GDM1 (cell line): ENCODE measurements at regions not wholly inside any gene's neighbourhood (a gene's known extent, or its start where the extent isn't known, plus 50 kb on each side); places are given as distances from the start of the nearest gene placed in this dataset.

Experiments used
- DNase-seq: peaks from one replicate; lab custom pipeline; 2025; lab: John Stamatoyannopoulos, UW

DNA sequence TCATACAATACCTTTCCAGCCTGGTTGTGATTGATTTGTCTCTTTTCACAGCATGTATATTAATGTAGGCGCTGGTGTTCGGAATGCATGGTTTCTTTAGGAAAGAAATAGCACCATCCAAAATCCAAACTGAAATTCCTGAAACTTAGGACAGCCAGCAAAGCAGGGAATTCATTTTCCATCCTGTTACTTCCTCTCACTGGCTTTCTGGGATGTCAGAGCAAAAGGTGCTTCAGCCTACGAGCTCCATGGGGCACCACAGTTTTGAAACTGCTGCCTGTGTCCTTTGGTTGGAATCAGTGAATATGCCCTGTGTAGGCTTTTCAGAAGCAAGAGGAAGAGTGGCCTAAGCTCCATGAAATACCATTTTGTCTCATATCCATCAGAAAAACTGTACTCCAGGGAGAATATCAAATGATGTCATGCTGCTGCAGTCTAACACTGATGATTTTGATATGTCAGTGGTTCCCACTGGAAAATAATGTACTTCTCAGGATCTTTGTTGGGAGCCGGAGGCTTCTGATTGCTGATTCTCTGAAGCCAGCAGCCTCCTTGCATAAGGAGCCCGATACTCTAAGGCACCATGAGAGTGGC lies 117.8 kb upstream of the SERP2 start:
- no peak for DNase-seq

DNA sequence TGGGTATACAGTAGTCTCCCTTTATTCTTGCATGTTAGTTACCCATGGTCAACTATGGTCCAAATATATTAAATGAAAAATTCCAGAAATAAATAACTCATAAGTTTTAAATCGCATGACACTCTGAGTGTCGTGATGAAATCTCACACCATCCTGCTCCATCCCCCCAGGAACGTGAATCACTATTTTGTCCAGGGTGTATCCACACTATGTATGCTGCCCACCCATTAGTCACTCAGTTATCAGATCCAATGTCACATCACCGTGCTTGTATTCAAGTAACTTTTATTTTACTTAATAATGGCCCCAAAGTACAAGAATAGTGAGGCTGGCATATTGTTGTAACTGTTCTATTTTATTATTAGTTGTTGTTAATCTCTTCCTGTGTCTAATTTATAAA lies 115.8 kb upstream of the SERP2 start:
- no peak for DNase-seq

DNA sequence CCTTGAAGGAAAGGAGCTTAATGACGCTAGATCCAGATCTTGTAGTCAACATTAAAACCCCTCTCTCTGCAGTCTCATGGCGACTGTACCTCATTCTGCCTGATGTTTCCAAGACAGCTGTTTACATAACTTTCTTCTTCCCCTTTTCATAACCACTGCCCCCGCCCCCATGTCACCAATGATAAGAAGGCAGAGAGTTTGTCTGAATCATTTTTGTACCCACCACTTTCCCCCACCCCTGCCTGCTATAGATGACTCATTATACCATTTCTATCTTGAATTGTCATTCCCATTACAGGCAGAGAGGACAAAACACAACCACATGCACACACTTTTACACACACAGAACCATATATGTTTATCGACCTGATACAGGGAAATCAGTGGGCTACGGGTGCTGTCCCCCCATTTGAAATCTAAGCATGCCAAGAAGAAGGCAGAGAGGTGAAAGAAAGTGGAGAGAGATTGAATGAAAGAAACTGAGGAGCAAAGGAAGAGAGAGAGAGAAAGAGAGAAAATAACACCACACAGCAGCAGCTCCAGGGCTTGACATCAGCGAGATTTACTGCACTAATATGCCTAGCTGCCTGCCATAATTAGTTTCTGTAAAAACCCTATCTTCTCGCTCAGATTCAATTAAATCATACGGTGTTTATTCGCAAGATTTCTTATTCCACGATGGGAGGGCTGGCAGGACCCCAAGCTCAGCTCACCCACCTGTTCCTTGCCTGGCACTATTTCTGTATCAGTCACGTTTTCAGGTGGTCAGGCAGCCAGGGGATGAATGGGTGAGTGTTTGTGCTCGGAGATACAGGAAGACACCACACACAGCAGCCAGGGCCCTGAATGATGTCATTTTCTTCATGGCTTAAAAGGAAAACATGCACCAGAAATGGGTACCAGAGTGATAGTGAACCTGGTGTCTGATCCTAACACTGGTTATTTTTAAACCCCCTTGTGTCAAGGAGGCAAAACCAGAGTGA lies 114.3 kb upstream of the SERP2 start:
- peak; percentile 91 for DNase-seq

DNA sequence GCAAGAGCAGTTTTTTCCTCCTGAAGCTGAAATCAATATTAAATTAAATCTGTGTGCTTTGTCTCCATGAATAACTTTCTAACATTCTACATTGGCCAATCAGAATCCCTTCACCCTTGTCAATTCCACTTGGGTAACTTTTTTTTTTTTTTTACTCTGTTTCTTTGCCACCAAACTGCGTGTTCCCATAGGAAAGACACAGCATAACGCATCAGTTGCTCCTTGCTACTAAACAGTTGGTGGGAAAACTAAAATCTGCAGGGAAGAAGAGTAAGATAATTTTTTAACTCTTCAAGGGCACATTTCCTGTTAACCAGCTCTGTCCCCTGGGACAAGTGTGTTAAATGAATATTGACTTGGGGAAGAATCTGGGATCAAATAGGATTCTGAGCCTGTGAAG lies 113.3 kb upstream of the SERP2 start:
- no peak for DNase-seq

DNA sequence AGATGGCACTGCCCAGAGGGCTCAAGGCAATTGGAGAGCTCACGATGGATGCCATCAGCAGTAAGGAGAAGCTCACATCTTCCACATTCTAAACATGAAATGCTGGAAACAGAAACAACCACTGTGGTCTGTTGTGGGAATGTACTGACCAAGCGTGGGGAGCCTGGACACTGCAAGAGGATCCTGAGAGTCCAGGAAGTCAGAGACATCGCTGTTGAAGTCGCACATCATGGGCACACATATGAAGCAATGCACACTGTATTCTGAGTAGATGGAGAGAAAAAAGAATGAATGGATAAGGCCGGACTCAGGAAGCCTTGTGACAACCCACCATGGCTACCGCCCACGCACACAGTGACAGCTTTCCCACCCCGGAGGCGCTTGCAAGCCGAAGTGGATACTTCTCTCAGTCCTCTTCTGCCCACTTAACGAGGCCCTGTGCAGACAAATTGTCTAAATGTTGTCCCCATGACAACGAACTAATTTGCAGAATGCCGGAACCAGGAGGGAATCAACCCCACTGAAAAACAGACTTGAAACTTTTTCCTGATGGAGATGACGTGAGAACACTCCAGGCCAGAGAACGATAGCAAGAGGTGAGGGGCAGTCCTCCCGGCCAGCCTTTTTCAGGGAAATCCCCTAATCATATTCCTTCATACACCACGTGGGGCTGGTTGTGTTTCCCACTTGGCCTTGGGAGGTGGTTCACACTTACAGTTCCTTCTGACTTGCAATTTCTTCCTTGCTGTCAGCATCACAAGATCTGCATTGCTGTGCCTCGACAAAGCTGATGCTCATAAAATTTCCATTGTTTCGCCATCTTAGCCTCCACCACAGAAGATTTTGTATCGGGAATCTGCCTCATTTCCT lies 109.6 kb upstream of the SERP2 start:
- DNase-seq: no peak

DNA sequence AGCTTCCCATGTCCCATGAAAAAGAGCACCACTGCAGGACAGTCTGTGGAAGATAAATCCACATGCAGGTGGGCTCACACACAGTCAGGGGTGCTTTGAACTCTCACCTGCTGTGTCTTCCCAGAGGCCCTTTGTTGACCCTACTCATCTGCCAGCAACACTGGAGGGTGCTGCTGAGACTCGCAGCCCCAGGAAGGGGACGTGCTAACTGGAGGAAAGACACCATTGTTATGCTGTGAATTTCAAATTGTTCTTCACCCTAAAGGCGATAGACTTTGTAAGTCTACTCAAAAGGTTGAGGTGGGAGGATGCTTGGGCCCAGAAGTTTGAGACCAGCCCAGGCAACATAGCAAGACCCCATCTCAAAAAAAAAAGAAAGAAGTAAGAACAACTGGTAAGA lies 107.3 kb upstream of the SERP2 start:
- no peak for DNase-seq

DNA sequence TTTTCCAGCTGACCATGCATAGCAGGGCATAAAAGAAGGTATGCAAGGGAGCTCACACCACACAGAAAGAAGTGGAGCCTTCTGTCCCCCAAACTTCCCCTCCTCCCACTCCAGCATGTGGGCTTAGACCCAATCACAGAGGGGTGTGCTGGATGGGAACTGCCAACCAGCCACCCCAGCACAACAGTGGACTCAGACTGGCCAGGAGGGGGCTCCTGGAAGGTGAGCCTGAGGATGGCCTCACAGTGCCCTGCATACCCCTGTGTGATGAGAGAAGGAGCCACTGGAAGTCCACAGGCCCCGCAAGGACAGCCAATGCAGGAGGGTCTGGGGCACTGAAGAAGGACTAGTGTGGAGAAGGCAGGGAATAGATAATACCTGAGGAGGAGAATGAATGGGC lies 106.9 kb upstream of the SERP2 start:
- DNase-seq: no peak

DNA sequence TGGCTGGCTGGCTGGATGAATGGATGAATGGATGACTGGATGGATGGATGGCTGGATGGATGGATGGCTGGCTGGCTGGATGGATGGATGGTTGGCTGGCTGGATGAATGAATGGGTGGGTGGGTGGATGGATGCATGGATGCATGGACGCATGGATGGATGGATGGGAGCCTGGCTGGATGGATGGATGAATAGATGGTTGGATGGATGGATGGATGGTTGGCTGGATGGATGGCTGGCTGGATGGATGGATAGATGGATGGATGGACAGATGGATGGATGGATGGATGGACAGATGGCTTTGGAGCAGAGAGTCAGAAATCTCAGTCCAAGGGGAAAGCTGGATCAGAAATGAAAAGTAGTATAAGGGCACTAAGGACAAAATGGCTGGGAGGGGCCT lies 106.4 kb upstream of the SERP2 start:
- no peak for DNase-seq

DNA sequence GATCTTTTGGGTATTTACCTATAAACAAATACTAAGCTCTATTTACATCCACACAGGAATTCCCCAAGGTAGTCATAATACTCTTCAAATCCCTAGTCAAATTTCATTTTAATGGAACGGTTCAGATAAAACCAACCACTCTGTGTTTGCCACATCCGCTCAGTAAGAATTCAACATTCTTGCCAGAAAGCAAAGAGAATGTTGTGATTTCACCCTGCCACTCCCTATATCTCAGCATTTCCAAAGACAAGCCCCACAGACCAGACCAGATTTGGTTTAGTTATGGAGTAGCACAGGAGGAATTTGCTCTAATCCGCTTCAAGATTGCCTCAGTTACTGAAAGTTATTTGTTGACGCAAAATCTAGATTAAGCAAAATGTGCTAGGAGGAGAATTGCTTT lies 105.6 kb upstream of the SERP2 start:
- DNase-seq: no peak

DNA sequence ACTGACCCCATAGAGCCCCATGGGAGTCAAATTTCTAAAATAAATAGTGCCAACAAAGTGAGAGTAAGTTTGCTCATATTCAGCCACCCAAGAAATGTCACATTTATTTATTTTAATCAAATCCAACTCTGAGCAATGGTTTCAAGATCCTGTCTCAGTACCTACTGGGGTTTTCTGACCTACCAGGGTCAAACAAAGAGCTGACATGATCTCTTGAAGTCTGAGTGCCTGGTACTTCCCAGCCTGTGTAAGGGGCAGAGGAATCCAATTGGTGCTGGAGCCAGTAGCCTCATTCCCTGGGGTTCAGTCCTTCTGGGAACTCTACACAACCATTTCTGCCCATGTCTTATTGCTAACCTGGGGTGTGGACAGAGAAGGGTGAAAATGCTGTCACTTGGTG lies 104.6 kb upstream of the SERP2 start:
- DNase-seq: no peak

DNA sequence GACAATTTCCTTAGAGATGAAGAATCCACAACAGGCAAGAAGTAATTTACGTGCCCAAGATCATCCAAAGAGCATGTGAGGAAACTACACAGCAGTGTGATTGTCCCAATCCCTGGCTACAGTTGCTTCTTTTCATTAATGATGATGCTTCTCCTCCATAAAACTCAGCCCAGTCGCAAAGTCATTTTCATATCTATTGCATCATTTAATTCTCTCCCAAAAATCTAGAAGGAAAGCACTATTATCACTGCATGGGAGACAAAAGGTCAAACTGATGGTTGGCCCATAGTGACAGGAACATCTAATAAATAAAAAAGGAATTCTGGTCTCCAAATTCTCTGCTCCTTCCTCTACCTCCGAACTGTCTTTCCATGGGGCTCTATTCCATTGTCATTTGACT lies 103.5 kb upstream of the SERP2 start:
- DNase-seq: no peak

DNA sequence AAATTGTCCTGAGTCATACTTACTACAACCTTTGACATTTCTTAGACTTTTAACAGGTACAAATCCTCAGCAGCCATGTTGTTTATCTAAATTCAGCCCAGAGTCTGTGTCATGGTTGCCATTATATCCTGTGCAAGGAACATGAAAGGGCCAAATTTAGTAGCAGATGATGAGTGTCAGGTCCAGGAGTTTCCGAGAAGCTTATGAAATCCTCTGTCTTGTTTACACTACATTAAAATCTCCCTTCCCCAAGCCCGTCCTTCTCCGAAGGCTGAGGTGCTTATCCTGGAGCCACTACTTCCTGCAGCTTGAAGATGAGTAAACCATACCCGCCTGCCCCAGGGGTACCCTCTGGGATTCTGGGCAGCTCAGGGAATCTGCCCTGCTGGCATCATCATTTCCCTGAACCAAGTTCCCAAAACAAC lies 102.6 kb upstream of the SERP2 start:
- no peak for DNase-seq

DNA sequence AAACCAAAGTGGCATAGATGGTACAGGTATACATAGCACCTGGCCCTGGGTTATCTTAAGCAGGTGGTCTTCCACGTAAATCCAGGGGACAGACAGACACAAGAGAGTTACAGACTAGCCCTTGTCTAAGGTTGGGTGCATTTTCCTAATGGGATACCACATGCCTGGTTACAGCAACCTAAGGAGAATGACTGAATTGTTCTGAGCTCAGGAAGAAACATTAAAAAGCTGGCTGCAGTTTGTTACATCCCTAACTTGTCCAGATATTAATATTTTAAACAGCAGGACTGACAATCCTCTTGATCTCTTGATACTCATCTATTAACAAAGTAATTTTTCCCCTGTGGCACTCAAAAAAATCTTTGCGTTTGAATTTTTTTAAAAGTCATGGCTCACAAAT lies 102.2 kb upstream of the SERP2 start:
- DNase-seq: no peak

DNA sequence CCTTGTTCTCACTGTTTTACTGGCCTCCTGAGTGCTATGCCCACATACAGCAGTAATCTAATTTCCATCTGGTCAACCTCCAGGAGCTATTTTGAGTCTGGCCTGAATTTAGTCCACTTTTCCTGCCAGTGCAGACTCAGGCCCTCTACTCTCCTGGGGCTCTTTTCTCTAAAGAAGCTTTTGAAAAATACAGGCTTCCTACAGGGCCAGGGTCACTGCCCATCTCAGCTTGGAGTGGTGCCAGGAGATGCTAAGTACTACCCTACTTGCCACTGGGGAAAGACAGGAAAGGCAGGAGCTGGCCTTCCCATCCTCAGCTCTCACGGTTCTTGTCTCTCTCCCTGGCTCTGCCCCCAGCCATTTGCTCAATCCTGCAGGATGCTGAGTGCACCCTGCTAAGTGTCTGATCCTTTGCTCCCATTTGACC lies 101.7 kb upstream of the SERP2 start:
- DNase-seq: no peak

DNA sequence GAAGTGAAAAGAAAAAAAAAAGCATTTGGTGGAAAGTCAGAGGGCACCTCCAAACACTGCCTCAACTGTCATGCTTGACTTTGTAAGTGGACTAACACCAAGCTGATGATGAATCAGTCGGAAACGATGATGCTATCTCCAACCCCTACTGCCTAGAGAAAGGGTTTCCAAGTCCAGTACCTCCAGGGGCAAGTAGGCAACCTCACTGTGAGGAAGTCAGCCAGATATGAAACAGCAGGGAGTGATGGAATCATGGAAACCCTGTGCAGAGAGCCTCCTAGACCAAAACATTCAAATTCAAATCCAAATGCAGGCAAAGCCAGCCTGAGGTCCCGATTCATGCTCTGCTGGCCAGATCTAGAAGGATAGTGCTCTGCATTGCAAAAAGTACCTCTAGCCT lies 100.9 kb upstream of the SERP2 start:
- DNase-seq: no peak

DNA sequence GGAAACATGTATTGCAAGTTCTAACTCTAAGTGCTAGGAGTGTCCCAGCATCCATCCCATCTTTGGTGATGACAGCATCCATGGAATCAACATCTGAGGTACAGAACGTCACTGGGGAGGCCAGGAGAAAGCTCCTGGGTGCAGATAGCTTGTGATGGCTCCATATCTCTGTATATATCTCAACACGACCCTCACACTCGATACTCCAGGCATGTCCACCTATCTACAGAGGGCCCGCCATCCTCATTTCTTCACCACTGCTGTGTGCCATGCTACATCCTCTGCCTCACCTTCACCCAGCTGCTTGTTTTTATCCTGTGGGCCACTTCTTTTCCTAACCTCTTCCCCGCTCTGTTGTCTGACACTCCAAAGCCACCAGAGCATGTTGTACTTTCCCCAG lies 100.4 kb upstream of the SERP2 start:
- DNase-seq: no peak

DNA sequence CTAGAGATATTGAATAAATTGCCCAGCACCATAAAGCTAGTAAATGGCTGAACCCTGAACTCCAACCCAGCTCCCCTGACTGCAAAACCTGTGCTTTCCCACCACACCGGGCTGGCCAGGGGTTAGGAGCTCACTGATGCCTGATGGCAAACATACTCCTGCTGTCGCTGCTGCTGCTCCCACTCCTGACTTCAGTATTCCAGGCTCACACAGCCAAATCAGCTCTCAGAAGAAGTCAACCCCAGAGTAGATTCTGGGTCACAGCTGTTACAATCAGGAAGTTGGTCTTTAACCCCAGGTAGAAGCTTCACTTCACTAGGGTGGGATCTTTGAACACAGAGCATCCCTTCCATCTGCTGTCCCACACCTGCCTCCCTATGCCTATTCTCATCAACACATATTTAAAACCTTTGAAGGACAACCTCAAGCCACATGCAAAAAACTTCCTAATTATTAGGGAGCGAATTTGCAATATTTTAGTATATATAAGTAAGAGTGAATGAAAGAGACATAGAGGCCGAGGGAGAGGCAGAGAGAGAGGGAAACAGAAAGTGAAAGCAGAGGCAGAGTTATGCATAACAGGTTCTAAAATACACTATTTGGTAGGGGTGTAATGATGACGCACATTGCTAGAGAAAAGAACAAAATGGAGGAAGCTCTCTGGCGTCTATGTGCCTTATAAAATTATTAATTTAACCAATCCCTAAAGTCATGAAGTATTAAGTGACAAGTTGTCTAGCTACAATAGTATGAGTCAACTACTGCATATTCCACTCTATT lies 99.4 kb upstream of the SERP2 start:
- DNase-seq: peak; percentile 20

DNA sequence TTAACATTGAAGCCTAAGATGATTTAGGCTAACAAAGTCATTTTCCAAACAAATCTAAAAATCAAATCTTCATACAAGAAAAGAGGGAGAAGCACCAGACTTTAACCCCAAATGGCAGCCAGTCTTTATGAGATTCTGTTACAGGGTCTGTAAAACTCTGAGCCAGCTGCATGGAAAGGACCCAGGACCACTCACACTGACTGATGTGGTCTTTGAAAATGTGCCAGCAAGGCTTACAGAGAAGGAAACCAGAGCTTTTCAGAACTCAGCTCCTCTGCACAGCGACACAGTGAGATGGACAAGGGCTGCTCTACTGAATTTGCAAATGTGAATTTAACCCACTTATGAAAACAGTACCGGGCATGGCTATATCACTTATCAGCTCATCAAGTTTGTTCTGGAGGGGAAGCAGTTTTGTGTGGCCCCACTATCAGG lies 98.8 kb upstream of the SERP2 start:
- peak; percentile 16 for DNase-seq

DNA sequence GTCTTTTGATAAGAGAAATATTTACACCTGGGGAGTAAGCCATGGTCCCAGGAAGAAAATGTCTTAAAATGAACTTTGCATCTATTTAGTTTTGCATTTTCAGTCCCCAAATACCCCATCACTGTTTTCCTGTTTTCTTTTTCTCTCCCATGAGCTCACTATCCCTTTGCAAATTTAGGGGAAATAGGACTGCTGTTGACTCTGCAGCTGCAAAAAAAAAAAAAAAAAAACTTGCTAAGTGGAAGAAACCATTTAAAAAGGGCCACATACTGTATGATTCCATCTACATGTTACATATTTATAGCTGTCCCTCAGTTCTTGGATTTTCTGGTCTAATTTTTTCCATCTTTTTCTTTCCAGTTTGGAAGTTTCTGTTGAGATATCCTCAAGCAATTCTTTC lies 98.2 kb upstream of the SERP2 start:
- DNase-seq: no peak

DNA sequence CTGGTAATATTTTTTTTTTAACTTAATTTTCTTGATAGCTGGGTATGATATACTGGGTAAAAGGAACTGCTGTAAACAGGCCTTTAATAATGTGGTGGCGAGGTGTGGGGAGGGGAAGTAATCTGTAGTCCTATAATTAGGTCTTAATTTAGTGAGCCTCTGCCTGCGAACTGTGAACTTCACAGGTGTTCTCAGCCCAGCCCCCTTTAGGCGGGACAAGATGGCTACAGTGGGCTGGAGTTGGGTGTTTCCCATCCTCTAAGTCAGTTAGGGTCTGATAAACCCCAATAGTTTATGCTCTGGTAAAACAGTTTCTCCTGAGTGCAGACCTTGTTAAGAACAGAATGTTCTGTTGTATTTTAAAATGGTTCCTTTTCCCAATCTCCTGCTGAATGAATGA lies 97.6 kb upstream of the SERP2 start:
- no peak for DNase-seq

DNA sequence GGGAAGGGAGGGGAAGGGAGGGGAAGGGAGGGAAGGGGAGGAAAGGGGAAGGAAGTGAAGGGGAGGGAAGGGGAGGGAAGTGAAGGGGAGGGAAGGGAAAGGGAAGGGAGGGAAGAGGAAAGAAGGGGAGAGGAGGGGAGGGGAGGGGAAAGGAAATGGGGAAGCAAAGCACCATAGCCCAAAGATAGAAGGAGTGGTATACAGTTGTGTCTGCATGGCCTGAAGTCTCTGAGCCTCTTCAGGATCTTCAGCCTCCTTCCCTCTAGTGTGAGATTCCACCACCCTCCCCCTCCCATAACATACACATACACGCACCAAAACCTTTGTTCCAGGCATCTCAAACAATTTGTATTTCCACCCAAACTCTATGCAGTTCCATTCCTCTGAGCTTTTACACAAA lies 96.2 kb upstream of the SERP2 start:
- DNase-seq: no peak

DNA sequence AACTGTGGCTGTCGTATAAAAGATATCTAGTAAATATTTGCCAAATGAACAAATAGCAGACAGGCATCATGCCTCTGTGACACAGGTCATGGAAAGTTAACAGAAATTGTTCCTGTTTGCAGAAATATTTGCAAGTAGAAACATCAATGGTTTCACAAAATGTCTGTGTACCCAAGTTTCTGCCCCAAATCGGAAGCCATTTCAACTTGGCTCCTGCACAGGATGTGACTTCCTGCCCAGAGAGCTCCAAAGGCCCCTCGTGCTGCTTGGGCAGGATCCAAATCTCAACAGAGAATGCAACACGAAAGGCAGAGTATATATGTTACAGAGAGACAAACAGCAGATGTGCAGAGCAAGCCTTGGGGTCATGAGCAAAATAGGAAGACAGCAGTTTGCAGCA lies 95.5 kb upstream of the SERP2 start:
- DNase-seq: no peak
